ENCODE measurements at regions not wholly inside any gene's neighbourhood (a gene's known extent, or its start where the extent isn't known, plus 50 kb on each side); places are given as distances from the start of the nearest gene placed in this dataset.

DNA sequence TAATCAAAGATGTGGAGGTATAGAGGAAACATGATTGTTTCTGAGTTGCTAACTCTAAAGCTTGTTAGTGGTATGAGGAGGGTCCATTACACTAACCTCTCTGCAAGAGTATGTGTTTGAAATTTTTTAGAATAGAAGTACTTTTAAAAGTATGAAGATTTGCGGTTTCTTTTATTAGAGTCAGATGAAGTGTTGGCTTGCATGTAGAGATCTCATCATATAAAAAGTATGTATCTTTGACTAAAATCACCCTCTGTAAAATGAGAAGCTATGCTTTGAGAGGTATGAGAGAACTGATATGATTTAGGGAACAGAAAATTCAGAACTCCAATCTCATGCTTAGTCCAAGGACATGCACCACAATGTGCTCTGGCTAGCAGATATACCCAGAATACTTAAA, 140.4 kb upstream of the MBNL1 start:
- Histone ChIP-seq H4K8ac (replicated peaks; ENCODE audit: insufficient read length, low read depth, low read length) (no peak overlapping the region), H2BK120ac (ENCODE audit: low read depth, low read length, poor library complexity, severe bottlenecking) (no peak overlapping the region), H2BK12ac (ENCODE audit: insufficient read length, low read depth, low read length) (no peak overlapping the region), H3K14ac (ENCODE audit: insufficient read depth, low read length) (no peak overlapping the region), H2BK5ac (ENCODE audit: insufficient read length, low read length) (no peak overlapping the region), H2BK20ac (ENCODE audit: low read depth, low read length, poor library complexity, severe bottlenecking) (no peak overlapping the region), H3K18ac (ENCODE audit: insufficient read length, low read depth, low read length) (no peak overlapping the region), H4K91ac (ENCODE audit: insufficient read length, low read depth, low read length) (no peak overlapping the region), H3T11ph (ENCODE audit: low read length) (no peak overlapping the region), H2AFZ (ENCODE audit: low read length) (no peak overlapping the region), H3K4me1 (ENCODE audit: insufficient read depth, low read length) (no peaks in the 10 kb centered on the region), H3K4me2 (ENCODE audit: insufficient read depth, insufficient read length, low read length) (no peak overlapping the region), H3K27ac (ENCODE audit: insufficient read length, low read depth, low read length) (no peak overlapping the region), H3K56ac (ENCODE audit: insufficient read length, low read depth, low read length) (no peak overlapping the region), H4K20me1 (ENCODE audit: control insufficient read depth, insufficient read depth, insufficient read length) (no peaks in the 10 kb centered on the region), H3K4ac (ENCODE audit: low read depth, low read length) (no peak overlapping the region), H3K79me1 (ENCODE audit: insufficient read depth, low read depth, low read length, poor library complexity, severe bottlenecking) (no peaks in the 10 kb centered on the region), H4K5ac (ENCODE audit: insufficient read length, low read depth, low read length) (no peak overlapping the region), H2BK15ac (ENCODE audit: low read depth, low read length) (no peak overlapping the region), H3K79me2 (ENCODE audit: insufficient read depth, low read length) (no peaks in the 10 kb centered on the region), H3K9ac (ENCODE audit: extremely low read depth, insufficient read length, low read length) (no peak overlapping the region), H3K27me3 (ENCODE audit: insufficient read depth, low read length) (no peaks in the 10 kb centered on the region), H3K9me3 (ENCODE audit: control insufficient read depth, low read depth, low read length) (no peaks in the 10 kb centered on the region), H3K23me2 (ENCODE audit: insufficient read length, low read depth, low read length, poor library complexity, severe bottlenecking) (no peaks in the 10 kb centered on the region), H2AK5ac (ENCODE audit: insufficient read length, low read length) (no peak overlapping the region), H3K23ac (ENCODE audit: insufficient read length, low read depth, low read length) (no peak overlapping the region)
- no peak overlapping the region for H3K4me3 Mint-ChIP-seq
- no peaks in the 10 kb centered on the region for H3K27me3 Mint-ChIP-seq (ENCODE audit: low read depth)
- H3K4me1 Mint-ChIP-seq: no peaks in the 10 kb centered on the region
- no CpG with 5 or more reads among the region's 1 CpG for WGBS (ENCODE audit: extremely low coverage, insufficient read length, low lambda C conversion rate)
- no peak overlapping the region for H3K27ac Mint-ChIP-seq
- no peaks in the 10 kb centered on the region; a peak in 1 of 5 replicates for H3K9me3 Mint-ChIP-seq
- H3K36me3 Mint-ChIP-seq (ENCODE audit: insufficient read depth in 1 of 3, low read depth in 3 of 3): no peaks in the 10 kb centered on the region
- no peak for TF ChIP-seq CTCF (conservative IDR thresholded peaks at IDR 0.05)
- DNase-seq: no peak

All from H9 (cell line).